ENCODE measurements at regions not wholly inside any gene's neighbourhood (a gene's known extent, or its start where the extent isn't known, plus 50 kb on each side); places are given as distances from the start of the nearest gene placed in this dataset.

GRCh38 chr6:14953836-14954235, 292.0 kb upstream of the JARID2 start:
- no peak overlapping the region for H3K4me3 Mint-ChIP-seq
- H3K9me3 Mint-ChIP-seq: peaks cover 0 to 12% (median 0%) of the 10 kb centered on the region in 6 donors
- H3K4me1 Mint-ChIP-seq: no peaks in the 10 kb centered on the region
- H3K27ac Mint-ChIP-seq: no peak overlapping the region
- peaks cover 0 to 2% (median 2%) of the 10 kb centered on the region in 3 donors for H3K27me3 Mint-ChIP-seq (ENCODE audit: low read depth in 3 of 3)
- DNase-seq: no peak
- no peaks in the 10 kb centered on the region for H3K36me3 Mint-ChIP-seq

- DNase-seq: no peak
- Mint-ChIP-seq H3K27me3 (ENCODE audit: low read depth in 3 of 3) (peaks cover 2 to 4% (median 2%) of the 10 kb centered on the region in 3 donors), H3K4me3 (no peak overlapping the region), H3K27ac (no peak overlapping the region), H3K4me1 (no peaks in the 10 kb centered on the region), H3K9me3 (peaks cover 0 to 14% (median 0%) of the 10 kb centered on the region in 6 donors), H3K36me3 (no peaks in the 10 kb centered on the region)
Observed at GRCh38 chr6:14957355-14958059, 288.4 kb upstream of the JARID2 start.

- Mint-ChIP-seq H3K4me3 (no peak overlapping the region), H3K27ac (no peak overlapping the region), H3K36me3 (no peaks in the 10 kb centered on the region), H3K4me1 (no peaks in the 10 kb centered on the region), H3K27me3 (ENCODE audit: low read depth in 3 of 3) (peaks cover 2% of the 10 kb centered on the region in 3 donors), H3K9me3 (peaks cover 0 to 10% (median 0%) of the 10 kb centered on the region in 6 donors)
- DNase-seq: no peak
Observed at GRCh38 chr6:14959324-14959885, 286.5 kb upstream of the JARID2 start.

GRCh38 chr6:14964556-14965270, 281.2 kb upstream of the JARID2 start:
- peaks cover 0 to 3% (median 2%) of the 10 kb centered on the region in 3 donors for H3K27me3 Mint-ChIP-seq (ENCODE audit: low read depth in 3 of 3)
- DNase-seq: no peak
- H3K4me3 Mint-ChIP-seq: no peak overlapping the region
- no peaks in the 10 kb centered on the region for H3K36me3 Mint-ChIP-seq
- no peak overlapping the region for H3K27ac Mint-ChIP-seq
- peaks cover 0 to 2% (median 0%) of the 10 kb centered on the region in 6 donors for H3K9me3 Mint-ChIP-seq
- no peaks in the 10 kb centered on the region for H3K4me1 Mint-ChIP-seq

- DNase-seq: no peak
- H3K27me3 Mint-ChIP-seq (ENCODE audit: low read depth in 3 of 3): peaks cover 0 to 2% (median 2%) of the 10 kb centered on the region in 3 donors
- no peak overlapping the region for H3K27ac Mint-ChIP-seq
- H3K4me3 Mint-ChIP-seq: no peak overlapping the region
- no peaks in the 10 kb centered on the region for H3K36me3 Mint-ChIP-seq
- H3K4me1 Mint-ChIP-seq: no peaks in the 10 kb centered on the region
- peaks cover 0 to 2% (median 0%) of the 10 kb centered on the region in 6 donors for H3K9me3 Mint-ChIP-seq
Observed at GRCh38 chr6:14965424-14966075, 280.3 kb upstream of the JARID2 start.

GRCh38 chr6:14966096-14966905, 279.6 kb upstream of the JARID2 start:
- no peak overlapping the region for H3K4me3 Mint-ChIP-seq
- no peak for DNase-seq
- H3K27me3 Mint-ChIP-seq (ENCODE audit: low read depth in 3 of 3): peaks cover 0 to 2% (median 2%) of the 10 kb centered on the region in 3 donors
- H3K4me1 Mint-ChIP-seq: no peaks in the 10 kb centered on the region
- H3K36me3 Mint-ChIP-seq: no peaks in the 10 kb centered on the region
- H3K9me3 Mint-ChIP-seq: no peaks in the 10 kb centered on the region
- H3K27ac Mint-ChIP-seq: no peak overlapping the region

GRCh38 chr6:14966906-14967711, 278.8 kb upstream of the JARID2 start:
- Mint-ChIP-seq H3K4me1 (no peaks in the 10 kb centered on the region), H3K4me3 (no peak overlapping the region), H3K27me3 (ENCODE audit: low read depth in 3 of 3) (peaks cover 0 to 2% (median 2%) of the 10 kb centered on the region in 3 donors), H3K27ac (no peak overlapping the region), H3K9me3 (no peaks in the 10 kb centered on the region), H3K36me3 (no peaks in the 10 kb centered on the region)
- no peak for DNase-seq

GRCh38 chr6:14968056-14968637, 277.7 kb upstream of the JARID2 start:
- Mint-ChIP-seq H3K36me3 (no peaks in the 10 kb centered on the region), H3K4me1 (no peaks in the 10 kb centered on the region), H3K9me3 (no peaks in the 10 kb centered on the region), H3K27ac (no peak overlapping the region), H3K4me3 (no peak overlapping the region), H3K27me3 (ENCODE audit: low read depth in 3 of 3) (peaks cover 0 to 2% (median 0%) of the 10 kb centered on the region in 3 donors)
- no peak for DNase-seq

GRCh38 chr6:14969126-14969525, 276.7 kb upstream of the JARID2 start:
- Mint-ChIP-seq H3K9me3 (no peaks in the 10 kb centered on the region), H3K4me1 (no peaks in the 10 kb centered on the region), H3K27ac (peak overlapping the region in 1 of 6 donors; percentile 31), H3K36me3 (no peaks in the 10 kb centered on the region), H3K4me3 (no peak overlapping the region), H3K27me3 (ENCODE audit: low read depth in 3 of 3) (peaks cover 0 to 2% (median 0%) of the 10 kb centered on the region in 3 donors)
- DNase-seq: no peak

- Mint-ChIP-seq H3K4me3 (no peak overlapping the region), H3K36me3 (no peaks in the 10 kb centered on the region), H3K9me3 (no peaks in the 10 kb centered on the region), H3K27ac (no peak overlapping the region), H3K27me3 (ENCODE audit: low read depth in 3 of 3) (peaks cover 0 to 2% (median 0%) of the 10 kb centered on the region in 3 donors), H3K4me1 (no peaks in the 10 kb centered on the region)
- DNase-seq: no peak
Observed at GRCh38 chr6:14972379-14973067, 273.3 kb upstream of the JARID2 start.

GRCh38 chr6:14974372-14974771, 271.5 kb upstream of the JARID2 start:
- Mint-ChIP-seq H3K36me3 (no peaks in the 10 kb centered on the region), H3K4me3 (no peak overlapping the region), H3K9me3 (no peaks in the 10 kb centered on the region), H3K27me3 (ENCODE audit: low read depth in 3 of 3) (peaks cover 0 to 2% (median 0%) of the 10 kb centered on the region in 3 donors), H3K27ac (peak overlapping the region in 1 of 6 donors; percentile 29), H3K4me1 (no peaks in the 10 kb centered on the region)
- no peak for DNase-seq

All from immature natural killer cell (primary cell).